ENCODE measurements at regions not wholly inside any gene's neighbourhood (a gene's known extent, or its start where the extent isn't known, plus 50 kb on each side); places are given as distances from the start of the nearest gene placed in this dataset.

GRCh38 chr12:59075141-59075540, 154.8 kb upstream of the LRIG3 start:
- H3K27ac ChIP-seq, result no peak overlapping the region
- TF ChIP-seq CTCF (IDR thresholded peaks at IDR 0.05), result no peak
- TF ChIP-seq ZFX (IDR thresholded peaks at IDR 0.05; ENCODE audit: borderline replicate concordance), result no peak

GRCh38 chr12:59070322-59070933, 150.1 kb upstream of the LRIG3 start:
- H3K27ac ChIP-seq, result no peak overlapping the region
- TF ChIP-seq ZFX (IDR thresholded peaks at IDR 0.05; ENCODE audit: borderline replicate concordance), result no peak
- TF ChIP-seq CTCF (IDR thresholded peaks at IDR 0.05), result no peak

GRCh38 chr12:59069516-59069915, 149.2 kb upstream of the LRIG3 start:
- H3K27ac ChIP-seq, result no peak overlapping the region
- TF ChIP-seq ZFX (IDR thresholded peaks at IDR 0.05; ENCODE audit: borderline replicate concordance) (no peak), CTCF (IDR thresholded peaks at IDR 0.05) (no peak)

GRCh38 chr12:59068436-59068835, 148.1 kb upstream of the LRIG3 start:
- no peak overlapping the region for H3K27ac ChIP-seq
- TF ChIP-seq CTCF (IDR thresholded peaks at IDR 0.05), result no peak
- TF ChIP-seq ZFX (IDR thresholded peaks at IDR 0.05; ENCODE audit: borderline replicate concordance), result no peak

- TF ChIP-seq CTCF (IDR thresholded peaks at IDR 0.05) (no peak), ZFX (IDR thresholded peaks at IDR 0.05; ENCODE audit: borderline replicate concordance) (no peak)
- H3K27ac ChIP-seq, result no peak overlapping the region
Observed at GRCh38 chr12:59067083-59067482, 146.8 kb upstream of the LRIG3 start.

- no peak for TF ChIP-seq ZFX (IDR thresholded peaks at IDR 0.05; ENCODE audit: borderline replicate concordance)
- TF ChIP-seq CTCF (IDR thresholded peaks at IDR 0.05), result no peak
- H3K27ac ChIP-seq, result no peak overlapping the region
Observed at GRCh38 chr12:59066445-59066844, 146.1 kb upstream of the LRIG3 start.

- no peak overlapping the region for H3K27ac ChIP-seq
- TF ChIP-seq ZFX (IDR thresholded peaks at IDR 0.05; ENCODE audit: borderline replicate concordance) (no peak), CTCF (IDR thresholded peaks at IDR 0.05) (no peak)
Observed at GRCh38 chr12:59059088-59059935, 139.0 kb upstream of the LRIG3 start.

Measured in 22Rv1 (cell line).